H1 (cell line): ENCODE measurements at regions not wholly inside any gene's neighbourhood (a gene's known extent, or its start where the extent isn't known, plus 50 kb on each side); places are given as distances from the start of the nearest gene placed in this dataset.

ENCODE experiments used
- BRCA1 ChIP-seq: IDR thresholded peaks from 2 replicates; pipeline ENCODE4 v1.6.1; 2012; ENCODE audit warnings: low read depth, low read length, improper control_type of control experiment
- CTCF ChIP-seq, 3 experiments: IDR thresholded peaks; 1 replicate in 2 of 3; 2 replicates in 1 of 3; pipeline versions ENCODE4 v1.5.1 to v1.6.1; 2011; ENCODE audit warnings: low read length in 3 of 3, mild to moderate bottlenecking in 3 of 3, inconsistent platforms in 2 of 3, low read depth in 1 of 3, moderate library complexity in 1 of 3; ENCODE audit not compliant: insufficient read depth in 1 of 3; ENCODE audit errors: control extremely low read depth in 1 of 3
- E2F6 ChIP-seq: IDR thresholded peaks from 2 replicates; pipeline ENCODE4 v1.6.1; 2012; ENCODE audit warnings: inconsistent platforms

GRCh38 chr2:239596253-239596652 lies 195.4 kb upstream of the HDAC4 start (continued):
- TF ChIP-seq CTCF (IDR thresholded peaks at IDR 0.05; ENCODE audit: control extremely low read depth in 1 of 3, insufficient read depth in 1 of 3, low read depth in 1 of 3, low read length in 3 of 3) (no peak), BRCA1 (no peak), E2F6 (no peak)
- TF ChIP-seq, all 59 proteins: peak for 0
